ENCODE measurements at regions not wholly inside any gene's neighbourhood (a gene's known extent, or its start where the extent isn't known, plus 50 kb on each side); places are given as distances from the start of the nearest gene placed in this dataset.
"Not testable (repeated sequence)": the region's sequence is repeated elsewhere in the genome, so short reads cannot be mapped to it uniquely, and the experiment has no call there.

- DNase-seq (ENCODE audit: low spot score) = no peak
Observed at GRCh38 chr6:119960036-119960435, 610.5 kb upstream of the MAN1A1 start.

DNA sequence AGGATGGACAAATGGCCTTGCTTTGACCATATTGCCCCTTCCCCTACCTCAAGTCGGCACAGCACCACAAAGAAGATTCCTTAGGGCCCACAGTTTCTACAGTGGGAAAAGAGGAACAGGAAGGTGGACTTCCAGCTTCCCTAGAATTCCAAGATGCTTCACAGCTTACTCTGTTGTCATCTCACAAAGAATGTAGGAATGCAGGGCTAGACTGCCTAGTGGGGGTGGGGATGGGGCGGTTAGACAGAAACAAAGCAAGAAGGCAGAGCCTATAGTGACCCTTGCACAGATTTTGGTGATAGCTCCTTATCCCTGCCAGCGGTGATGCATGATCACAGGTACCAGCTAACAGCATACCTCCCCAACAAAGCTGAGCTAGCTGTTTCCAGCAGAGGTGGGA is 607.6 kb upstream of the MAN1A1 start:
- DNase-seq (ENCODE audit: low spot score) = no peak

GRCh38 chr6:119952696-119953095 is 603.1 kb upstream of the MAN1A1 start:
- no peak for DNase-seq (ENCODE audit: low spot score)

DNA sequence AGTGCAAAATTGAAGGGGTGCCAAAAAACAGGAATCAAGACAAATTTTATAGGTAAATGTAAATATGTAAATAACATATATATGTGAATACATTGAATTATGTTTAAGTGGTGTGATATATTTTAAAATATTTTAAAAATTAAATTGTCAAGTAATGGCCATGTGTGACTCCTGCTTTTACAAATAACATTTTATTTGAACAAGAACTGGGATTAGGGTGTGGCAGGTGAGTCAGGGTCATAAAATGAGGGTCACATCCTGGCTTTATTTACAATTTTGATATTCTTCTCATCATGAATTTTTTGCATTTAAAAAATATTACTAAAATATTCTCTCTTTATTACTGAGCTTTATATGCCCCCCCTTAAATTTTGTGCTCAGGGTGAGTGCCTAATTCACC is 601.1 kb upstream of the MAN1A1 start:
- no peak for DNase-seq (ENCODE audit: low spot score)

DNA sequence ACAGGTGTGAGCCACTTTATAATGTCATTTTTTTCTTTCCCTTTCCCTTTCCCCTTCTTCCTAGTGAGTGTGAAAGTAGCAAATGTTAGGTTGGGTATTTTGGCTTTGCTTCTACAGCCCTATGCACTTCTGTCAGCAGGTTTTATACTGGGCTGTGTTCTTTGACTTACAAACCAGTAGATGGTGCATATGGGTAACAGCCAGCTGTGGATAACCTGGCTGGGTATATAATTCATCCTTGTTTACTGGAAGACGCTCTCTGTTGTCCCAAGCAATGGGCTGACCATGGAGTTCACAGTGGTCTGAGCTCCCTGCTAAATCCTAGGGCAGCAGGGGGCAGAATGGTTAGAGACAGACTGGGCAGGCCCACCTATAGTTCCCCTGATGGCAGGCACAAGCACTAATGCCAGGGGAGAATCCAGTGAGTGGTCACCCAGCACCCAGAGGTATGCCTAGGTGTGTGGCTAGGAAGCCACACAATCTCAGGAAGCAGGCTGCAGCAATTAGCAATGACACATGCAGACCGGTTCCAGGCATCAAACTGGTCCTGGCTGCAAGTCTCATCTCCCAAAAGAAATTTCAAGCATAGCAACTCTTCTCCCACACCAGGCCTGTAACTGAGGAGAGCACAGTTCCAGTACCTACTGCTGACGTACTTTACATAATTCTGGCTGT is 592.7 kb upstream of the MAN1A1 start:
- no peak for DNase-seq (ENCODE audit: low spot score)

GRCh38 chr6:119938752-119939151 is 589.2 kb upstream of the MAN1A1 start:
- DNase-seq (ENCODE audit: low spot score) = no peak

- no peak for DNase-seq (ENCODE audit: low spot score)
Observed at GRCh38 chr6:119934816-119935215, 585.3 kb upstream of the MAN1A1 start.

GRCh38 chr6:119929121-119929520 is 579.6 kb upstream of the MAN1A1 start:
- DNase-seq (ENCODE audit: low spot score) = no peak

- not testable (repeated sequence) for DNase-seq (ENCODE audit: low spot score)
Observed at GRCh38 chr6:119924888-119925287, 575.3 kb upstream of the MAN1A1 start.

- DNase-seq (ENCODE audit: low spot score) = no peak
Observed at GRCh38 chr6:119922814-119923213, 573.3 kb upstream of the MAN1A1 start.

DNA sequence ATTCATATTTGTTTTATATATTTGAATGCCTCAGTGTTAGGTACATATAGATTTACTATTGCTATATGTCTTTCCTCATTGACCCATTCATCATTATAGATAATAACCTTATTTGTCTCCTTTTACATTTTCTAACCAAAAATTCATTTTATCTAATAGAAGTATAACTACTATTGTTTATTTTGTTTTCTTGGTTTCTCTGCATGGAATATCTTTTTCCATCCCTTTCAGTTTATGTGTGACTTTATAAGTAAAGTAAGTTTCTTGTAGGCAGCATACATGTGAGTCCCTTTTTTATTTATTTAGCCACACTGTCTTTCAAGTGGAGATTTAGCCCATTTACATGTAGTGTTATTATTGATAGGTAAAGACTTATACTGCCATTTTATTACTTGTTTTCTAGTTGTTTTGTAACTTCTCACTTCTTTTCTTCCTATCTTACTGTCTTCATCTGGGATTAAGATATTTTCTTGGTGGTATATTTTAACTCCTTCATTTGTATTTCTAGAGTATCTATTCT is 572.0 kb upstream of the MAN1A1 start:
- DNase-seq (ENCODE audit: low spot score) = no peak

- no peak for DNase-seq (ENCODE audit: low spot score)
Observed at GRCh38 chr6:119917186-119917585, 567.6 kb upstream of the MAN1A1 start.

DNA sequence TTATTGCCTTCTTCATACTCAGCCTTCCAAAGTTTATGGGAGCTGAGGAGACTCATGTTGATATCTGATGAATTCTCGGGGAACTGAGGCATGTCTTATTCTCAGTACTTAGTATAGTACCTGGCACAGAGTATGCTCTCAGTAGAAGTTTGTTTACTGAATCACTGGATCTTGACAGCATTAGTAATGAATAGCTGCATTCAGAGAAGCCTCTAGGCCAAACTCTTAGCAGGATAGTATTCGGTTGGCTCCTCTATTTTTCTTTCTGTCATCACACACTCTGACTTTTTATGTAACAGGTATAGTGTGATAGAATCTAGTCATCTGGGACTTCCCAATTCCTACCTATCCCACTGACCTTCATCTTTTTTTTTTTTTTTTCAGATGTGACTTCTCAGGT is 566.4 kb upstream of the MAN1A1 start:
- DNase-seq (ENCODE audit: low spot score) = peak; percentile 6

DNA sequence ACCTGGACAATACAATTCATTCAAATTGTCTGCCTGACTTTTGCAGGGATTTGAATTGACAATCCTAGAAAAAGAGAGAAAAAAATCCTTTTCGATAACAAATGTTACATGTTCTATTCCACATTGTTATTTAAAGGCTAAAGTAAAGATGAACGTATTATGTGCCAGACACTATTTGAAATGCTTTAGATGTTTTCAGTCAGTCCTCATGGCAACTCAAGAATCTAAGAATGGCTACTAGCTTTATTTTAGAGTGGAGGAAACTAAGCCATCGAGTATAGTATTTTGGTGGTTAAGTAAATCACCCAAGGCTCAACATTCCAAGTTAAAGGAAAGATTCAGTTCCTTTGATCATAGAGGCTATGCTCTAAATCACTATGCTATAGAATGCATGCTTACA is 558.6 kb upstream of the MAN1A1 start:
- no peak for DNase-seq (ENCODE audit: low spot score)

DNA sequence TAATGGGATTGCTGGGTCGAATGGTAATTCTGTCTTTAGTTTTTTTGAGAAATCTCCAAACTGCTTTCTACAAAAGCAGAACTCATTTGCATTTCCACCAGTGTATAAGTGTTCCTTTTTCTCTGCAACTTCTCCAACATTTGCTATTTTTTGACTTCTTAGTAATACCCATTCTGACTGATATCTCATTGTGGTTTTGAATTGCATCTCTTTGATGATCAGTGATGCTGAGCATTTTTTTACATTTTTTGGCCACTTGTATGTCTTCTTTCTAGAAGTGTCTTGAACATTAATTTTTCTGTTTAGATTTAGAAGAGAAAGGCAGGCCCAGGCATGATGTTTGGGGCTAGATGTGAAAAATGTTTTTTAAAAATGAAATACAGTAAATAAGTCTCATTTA is 553.1 kb upstream of the MAN1A1 start:
- DNase-seq (ENCODE audit: low spot score) = no peak

- no peak for DNase-seq (ENCODE audit: low spot score)
Observed at GRCh38 chr6:119896806-119897205, 547.2 kb upstream of the MAN1A1 start.

- no peak for DNase-seq (ENCODE audit: low spot score)
Observed at GRCh38 chr6:119895626-119896025, 546.1 kb upstream of the MAN1A1 start.

- no peak for DNase-seq (ENCODE audit: low spot score)
Observed at GRCh38 chr6:119894811-119895210, 545.2 kb upstream of the MAN1A1 start.

GRCh38 chr6:119891644-119892043 is 542.1 kb upstream of the MAN1A1 start:
- no peak for DNase-seq (ENCODE audit: low spot score)

- DNase-seq (ENCODE audit: low spot score) = no peak
Observed at GRCh38 chr6:119891206-119891605, 541.6 kb upstream of the MAN1A1 start.

- no peak for DNase-seq (ENCODE audit: low spot score)
Observed at GRCh38 chr6:119890470-119890869, 540.9 kb upstream of the MAN1A1 start.

- DNase-seq (ENCODE audit: low spot score) = no peak
Observed at GRCh38 chr6:119887666-119888065, 538.1 kb upstream of the MAN1A1 start.

DNA sequence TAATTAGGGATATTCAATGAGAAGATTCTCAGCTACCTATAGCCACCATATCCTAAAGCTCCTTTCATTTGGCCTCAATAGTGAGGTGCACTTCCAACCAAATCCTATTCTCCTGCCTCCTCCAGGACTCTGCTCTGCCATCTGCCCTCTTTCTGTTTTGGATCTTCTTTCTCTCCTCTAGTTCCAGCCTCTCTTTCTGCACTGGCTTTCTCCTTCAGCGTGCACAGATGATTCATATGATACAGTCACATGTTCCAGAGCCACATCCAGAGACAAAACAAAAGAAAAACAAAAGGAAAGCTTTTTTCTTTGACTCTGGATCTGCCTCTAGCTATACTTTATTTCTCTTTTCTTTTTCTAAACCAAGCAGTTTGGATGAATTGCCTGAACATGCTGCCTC is 531.9 kb upstream of the MAN1A1 start:
- DNase-seq (ENCODE audit: low spot score) = no peak

DNA sequence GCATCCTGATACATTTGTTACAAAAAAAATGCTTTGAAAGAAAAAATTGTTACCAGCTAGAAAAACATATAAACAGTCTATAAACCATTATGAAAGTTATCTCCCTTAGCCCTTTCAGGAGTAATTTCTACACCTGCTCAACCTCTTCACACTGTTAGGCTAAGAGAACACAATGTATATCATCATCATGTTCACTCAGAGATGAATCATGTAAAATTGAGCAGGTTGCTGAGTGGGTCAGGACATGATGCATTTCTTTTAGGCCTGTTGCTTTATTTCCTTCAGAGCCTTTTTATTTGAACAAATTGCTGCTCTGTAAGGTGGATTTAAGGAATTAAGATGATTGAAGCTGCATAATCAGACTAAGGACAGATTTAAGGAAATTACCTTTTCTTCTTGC is 531.3 kb upstream of the MAN1A1 start:
- DNase-seq (ENCODE audit: low spot score) = no peak
